LoVo (cell line): ENCODE measurements at regions not wholly inside any gene's neighbourhood (a gene's known extent, or its start where the extent isn't known, plus 50 kb on each side); places are given as distances from the start of the nearest gene placed in this dataset.

Experiments
- DNase-seq: peaks from one replicate; pipeline ENCODE4 v3.0.0-alpha.2; 2016; ENCODE audit warnings: low spot score

DNA sequence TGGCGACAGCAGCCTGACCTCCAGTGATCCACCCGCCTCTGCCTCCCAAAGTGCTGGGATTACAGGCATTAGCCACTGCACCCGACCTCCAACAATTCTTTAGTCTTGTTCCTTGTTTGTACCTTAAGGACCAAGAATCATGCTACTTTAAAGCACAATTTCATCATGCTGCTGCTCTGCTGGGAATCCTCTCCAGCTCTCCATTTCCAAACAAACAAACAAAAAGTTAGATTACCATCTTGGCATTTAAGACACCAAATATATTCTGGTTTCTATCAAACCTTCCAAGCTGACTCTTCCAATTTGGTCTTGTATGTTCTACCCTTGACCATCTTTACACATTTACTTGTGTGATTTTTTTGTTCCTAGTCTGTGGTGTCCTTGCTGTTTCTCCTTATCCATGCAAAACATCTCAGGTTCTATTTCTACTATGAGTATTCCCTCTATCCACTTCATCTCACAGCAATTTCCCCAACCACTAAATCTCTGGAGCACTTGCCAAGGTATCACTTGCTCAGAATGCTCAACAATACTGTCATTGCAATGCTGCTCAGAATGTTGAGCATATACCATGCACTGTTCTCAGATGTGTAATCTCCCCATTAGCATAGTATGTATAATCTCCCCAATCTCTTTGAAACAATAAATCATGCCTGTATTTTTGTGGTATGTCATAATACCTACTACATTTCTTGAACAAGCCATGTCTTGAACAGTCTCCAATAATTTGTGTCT lies 73.2 kb upstream of the GALNT5 start:
- DNase-seq, result no peak

DNA sequence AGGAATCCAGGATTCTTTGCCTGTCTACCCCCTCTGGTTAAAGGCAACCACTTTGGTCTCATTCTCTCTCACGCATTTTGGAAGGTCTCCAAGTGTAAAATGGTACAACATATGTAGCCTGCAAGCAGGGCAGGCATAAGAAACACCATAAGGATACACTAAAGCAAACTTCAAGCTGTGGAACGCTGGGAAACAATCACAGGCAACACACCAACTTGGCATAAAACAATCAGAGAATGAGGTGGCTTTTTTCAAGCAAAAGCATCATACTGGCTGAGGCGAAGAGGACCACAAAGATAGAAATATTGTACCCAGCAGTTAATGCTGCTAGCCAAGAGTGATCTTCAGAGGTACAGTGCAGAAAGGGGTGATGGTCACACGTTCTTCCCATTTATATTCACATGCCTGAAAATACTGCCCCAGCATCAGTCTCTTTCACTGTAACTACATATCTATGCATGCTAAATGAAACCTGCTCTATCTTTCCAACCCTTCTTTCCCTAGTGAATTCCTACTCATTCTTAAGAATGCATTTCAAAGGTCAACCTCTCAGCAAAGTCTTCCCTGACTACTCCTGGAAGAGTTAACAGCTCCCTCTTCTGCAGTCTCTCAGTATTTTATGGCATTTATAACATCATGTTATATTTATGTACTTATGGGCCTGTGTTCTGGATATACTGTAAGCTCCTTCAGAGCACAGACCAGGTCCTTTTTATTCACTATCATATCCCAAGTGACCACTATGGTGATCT lies 71.9 kb upstream of the GALNT5 start:
- DNase-seq, result no peak

DNA sequence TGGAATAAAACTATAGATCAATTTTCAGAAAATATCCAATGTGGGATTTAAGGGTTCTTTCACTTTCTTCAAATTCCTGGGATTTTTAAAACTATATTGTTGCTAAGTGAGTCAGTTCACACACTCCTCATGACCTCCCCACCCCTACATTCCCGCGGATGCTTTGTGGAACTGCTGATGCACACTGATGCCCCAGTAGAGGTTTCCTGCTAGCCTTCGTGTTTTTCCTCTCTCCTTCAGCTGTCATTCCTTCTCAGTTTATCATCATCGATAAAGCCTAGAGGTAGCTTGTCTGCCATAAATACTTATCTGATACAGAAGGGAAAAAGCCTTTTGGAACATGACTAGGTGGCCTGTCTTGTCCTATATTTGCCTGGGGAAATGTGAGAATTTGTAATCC lies 67.4 kb upstream of the GALNT5 start:
- no peak for DNase-seq

DNA sequence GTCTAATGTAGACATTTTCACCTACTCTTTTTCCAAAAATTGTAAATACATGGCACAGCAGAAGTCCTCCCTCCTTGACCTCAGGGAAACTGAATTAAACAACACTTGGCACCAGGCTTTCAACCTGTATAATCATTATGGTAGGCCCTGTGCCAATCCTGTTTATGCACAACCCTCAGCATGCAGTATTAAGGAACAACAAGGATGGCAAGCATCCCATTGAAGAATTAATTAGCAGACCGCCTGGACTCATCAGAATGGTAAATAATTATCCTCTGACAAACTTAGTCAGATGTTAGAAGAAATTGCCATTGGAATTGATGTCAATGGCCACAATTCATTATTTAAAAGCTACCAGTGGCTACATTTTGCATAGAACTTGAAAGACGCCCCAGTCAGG lies 66.3 kb upstream of the GALNT5 start:
- DNase-seq, result no peak

DNA sequence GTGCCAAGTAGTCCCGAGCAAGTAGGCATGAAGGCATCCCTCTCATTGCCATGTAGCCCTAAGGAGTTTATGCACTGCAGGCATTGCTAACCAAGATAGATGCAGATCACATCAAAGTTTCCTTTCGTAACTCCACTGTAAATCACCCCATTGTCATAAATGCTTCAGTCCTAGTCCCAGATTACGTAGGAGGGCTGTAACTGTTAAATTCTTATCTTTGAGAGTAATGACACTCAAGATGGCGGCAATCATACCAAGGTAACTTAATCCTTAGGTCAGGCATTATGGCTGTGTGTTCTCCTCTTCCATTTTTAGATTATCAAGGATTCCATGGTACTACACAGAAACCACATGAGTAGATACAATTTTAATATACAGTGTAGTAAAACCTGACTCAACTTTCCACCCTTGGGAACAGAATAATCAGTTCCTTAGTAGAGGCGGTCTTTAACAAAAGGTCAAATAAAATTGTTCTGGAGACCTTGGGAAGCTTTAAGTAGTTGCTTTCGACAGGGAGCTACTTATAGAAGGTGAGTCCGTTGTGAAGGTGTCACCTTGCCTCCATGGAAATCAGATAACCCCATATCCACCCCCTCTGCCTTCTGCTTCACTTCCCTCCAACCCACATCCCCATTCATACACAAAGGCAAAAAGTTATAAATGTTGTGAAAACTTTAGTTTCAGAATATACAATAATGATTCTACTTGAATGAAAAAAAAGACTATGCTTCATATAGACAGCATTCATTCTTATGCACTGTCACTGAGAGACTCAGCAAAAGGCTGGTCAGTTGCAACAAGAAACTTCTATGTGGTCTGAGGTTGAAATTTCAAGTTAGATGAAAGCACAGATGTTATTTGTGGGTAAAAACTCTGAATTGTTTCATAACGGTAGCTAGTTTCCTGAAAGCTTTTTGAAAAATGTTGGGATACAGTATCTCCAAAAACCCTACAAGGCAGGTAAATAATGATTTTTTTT lies 64.8 kb upstream of the GALNT5 start:
- DNase-seq, result no peak

DNA sequence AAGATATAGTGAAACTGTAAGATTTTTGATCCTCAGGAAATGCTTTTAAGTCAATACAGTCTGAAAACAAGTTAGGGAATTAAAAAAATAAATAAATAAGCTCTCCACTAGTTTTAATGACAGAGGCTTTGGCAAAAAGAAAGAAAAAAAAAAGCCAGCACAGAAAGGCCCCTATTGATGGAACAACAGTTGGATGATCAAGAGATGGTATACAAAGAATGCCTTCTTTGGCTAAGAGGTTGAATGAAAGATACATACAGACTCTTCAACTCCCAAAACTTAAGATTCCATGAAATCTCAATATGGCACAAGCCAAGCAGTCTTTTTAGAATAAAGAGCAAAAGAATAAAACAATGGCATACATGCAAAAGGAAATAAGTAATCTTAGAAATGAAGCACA lies 64.0 kb upstream of the GALNT5 start:
- no peak for DNase-seq

DNA sequence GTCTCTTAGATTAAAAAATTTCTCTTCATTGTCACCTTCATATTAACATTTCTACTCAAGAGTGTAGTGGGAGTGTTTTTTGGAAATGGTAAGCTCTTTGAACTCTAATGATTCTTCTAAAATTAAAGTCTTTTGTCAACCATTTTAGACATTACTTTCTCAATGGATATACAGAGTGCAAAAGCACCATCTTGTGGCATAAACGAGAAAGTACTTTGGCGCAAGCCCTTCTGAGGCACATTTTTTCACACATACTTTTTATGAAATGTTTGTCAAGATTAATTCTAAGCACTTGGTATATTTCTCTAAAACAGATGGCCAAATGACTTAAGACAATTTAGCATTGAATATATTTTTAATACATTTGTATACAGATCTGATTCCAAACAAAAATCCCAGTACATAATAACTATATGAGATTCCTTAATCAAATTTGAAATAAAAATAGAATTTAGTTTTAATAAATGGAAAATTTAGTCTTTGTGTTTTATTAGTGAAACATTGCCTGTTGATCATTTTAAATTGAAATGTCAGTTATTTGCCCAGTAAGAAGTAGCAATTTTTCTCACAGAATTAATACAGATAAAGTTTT lies 63.3 kb upstream of the GALNT5 start:
- peak; percentile 75 for DNase-seq

DNA sequence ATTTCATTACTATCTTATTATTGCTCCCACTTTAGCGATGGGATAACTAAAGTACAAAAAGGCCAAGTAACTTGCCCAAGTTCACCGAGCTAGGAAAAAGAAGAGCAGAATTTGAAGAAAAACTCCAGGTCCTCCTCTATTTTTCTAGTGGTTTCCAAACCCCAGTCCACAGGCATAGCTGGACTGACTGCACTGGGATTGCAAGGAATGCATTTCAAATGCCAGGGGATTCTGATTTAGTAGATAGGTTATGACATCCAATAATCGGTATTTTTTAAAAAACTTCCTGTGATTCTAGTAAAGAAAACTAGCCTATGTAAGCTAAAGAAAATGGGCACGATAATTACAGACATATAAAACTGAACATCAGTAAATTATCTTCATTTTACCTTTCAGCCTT lies 62.7 kb upstream of the GALNT5 start:
- no peak for DNase-seq

DNA sequence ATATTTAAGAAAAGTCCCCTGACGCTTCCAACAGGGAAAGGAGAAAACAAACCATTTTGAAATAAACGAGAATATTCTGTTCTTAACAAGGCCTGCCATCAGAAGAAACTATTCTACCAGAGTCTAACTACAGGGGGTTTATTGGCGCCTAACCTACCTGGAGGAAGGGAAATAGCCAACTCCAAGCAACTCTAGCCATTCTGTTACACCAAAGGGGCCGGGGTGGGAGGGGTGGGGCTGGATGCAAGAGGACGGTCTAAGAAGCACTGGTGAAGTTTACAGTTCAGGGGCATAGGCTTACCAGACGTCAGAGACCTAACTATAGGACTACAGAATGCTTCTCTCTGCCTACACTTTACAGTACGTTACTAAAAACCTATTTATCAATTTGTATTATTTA lies 60.5 kb upstream of the GALNT5 start:
- DNase-seq, result no peak

DNA sequence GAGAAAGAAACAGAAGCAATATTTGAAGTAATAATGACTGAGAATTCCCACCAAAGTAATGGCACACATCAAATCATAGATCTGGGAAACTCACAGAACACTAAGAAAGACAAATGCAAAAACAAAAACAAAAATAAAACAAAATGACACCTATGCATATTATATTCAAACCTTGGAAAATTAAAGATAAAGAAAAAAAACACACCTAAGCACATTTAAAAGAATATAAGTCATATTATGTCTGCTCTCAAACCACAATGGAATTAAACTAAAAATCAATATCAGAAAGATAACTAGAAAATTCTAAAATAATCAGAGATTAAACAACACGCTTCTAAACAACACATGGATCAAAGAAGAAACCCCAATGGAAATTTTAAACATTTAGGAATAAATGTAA lies 59.7 kb upstream of the GALNT5 start:
- no peak for DNase-seq

DNA sequence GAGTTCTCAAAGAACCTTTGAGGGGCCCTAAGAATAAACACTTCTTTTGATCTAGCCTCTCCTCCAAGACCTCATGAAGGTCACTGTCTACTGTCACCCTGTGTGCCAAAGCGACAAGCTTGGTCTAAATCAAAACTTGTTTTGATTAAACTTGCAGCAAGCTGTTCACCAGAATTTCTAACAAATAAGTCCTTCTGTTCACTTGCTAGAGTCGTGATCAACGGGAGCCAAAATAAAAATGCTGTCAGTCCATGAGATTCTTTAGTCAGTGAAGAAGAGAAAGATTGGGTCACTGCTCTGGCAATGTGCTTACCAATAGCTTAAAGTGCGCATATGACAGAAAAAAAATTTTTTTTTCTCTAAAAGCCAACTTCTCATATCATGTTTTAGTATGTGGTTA lies 53.9 kb upstream of the GALNT5 start:
- no peak for DNase-seq

DNA sequence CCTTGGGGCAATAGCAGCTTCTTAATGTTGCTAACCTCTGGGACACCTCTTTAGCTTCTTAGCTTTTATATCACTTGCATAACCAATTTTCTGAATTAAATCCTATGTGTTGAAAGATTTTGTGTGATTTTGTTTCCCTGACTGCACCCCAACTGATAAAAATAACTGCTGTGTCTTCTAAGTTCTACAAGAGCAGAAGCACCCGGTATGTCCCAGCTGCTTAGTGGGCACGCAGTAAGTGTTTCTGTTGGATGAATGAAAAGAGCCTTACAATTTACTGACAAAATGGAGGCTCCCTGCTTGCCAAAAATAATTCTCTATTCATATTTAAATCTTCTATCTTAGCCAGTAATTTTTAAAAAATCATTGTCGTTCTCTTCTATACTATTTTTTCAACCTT lies 53.1 kb upstream of the GALNT5 start:
- DNase-seq, result no peak

DNA sequence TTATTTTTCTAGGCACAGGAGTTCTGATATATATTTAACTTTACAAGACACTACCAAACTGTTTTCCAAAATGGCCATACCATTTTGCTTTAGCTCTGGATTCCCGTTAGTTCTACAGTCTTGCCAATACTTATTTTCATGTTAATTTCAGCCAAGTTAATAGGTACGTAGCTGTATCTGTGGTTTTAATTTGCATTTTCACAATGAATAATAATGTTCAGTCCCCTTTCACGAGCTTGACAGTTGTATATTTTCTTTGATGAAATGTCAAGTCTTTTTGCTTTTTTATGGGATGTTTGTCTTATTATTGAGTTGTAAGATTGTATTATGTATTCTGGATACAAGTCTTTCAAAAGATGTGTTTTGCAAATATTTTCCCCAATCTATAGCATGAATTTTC lies 50.6 kb upstream of the GALNT5 start:
- no peak for DNase-seq
